PC-3 (cell line): ENCODE measurements at regions not wholly inside any gene's neighbourhood (a gene's known extent, or its start where the extent isn't known, plus 50 kb on each side); places are given as distances from the start of the nearest gene placed in this dataset.
A peak's percentile ranks its signal among the peaks of the same experiment; 100 is the strongest.

Source experiments
- ATAC-seq: fragments of 200-7000 bp; cut with Tn5 transposase; 2 replicates; pipeline ENCODE4 v1.9.1; 2020; ENCODE audit warnings: mild to moderate bottlenecking, moderate library complexity
- BruUV-seq: library from RNA; stranded (reverse); fragments of 400-500 nt; replicated peaks from 2 replicates; lab custom pipeline; 2021; lab: Mats Ljungman, UMichigan
- CTCF ChIA-PET: fragments of 300-600 bp; sonication (Branson Sonifier 250); formaldehyde crosslinking; loops from one replicate; lab custom pipeline; 2022; ENCODE audit warnings: antibody characterized with exemption; lab: Charles Lee
- POLR2A ChIA-PET: fragments of 300-600 bp; sonication (Branson Sonifier 250); formaldehyde crosslinking; loops from one replicate; lab custom pipeline; 2022; ENCODE audit warnings: antibody characterized with exemption; ENCODE audit not compliant: unreplicated experiment; lab: Charles Lee
- DNase-seq: peaks from one replicate; pipeline ENCODE4 v3.0.0-alpha.2; 2015
- H2AFZ ChIP-seq: fragments of 300-600 bp; sonication (generic); 2 replicates; pipeline ENCODE4 v1.6.0; 2016; ENCODE audit warnings: antibody characterized with exemption, low read length
- H3F3A ChIP-seq: fragments of 300-600 bp; sonication (generic); one replicate; pipeline ENCODE4 v1.6.0; 2017; ENCODE audit warnings: antibody characterized with exemption, low read length, control low read depth, mild to moderate bottlenecking; ENCODE audit not compliant: unreplicated experiment
- H3K27ac ChIP-seq: fragments of 300-600 bp; sonication (generic); 2 replicates; pipeline ENCODE4 v1.5.1; 2016; ENCODE audit warnings: mild to moderate bottlenecking, low read length
- H3K27me3 ChIP-seq: fragments of 300-600 bp; sonication (generic); 2 replicates; pipeline ENCODE4 v1.6.1; 2016; ENCODE audit warnings: low read length, mixed read lengths
- H3K36me3 ChIP-seq: fragments of 300-600 bp; sonication (generic); 2 replicates; pipeline ENCODE4 v1.6.1; 2016; ENCODE audit warnings: low read depth, mixed run types, low read length, mixed read lengths
- H3K4me1 ChIP-seq: fragments of 300-600 bp; sonication (generic); 2 replicates; pipeline ENCODE4 v1.5.1; 2016; ENCODE audit warnings: low read length; ENCODE audit not compliant: insufficient read depth
- H3K4me2 ChIP-seq: fragments of 300-600 bp; sonication (generic); 2 replicates; pipeline ENCODE4 v1.6.0; 2016; ENCODE audit warnings: low read length
- H3K4me3 ChIP-seq: fragments of 300-600 bp; sonication (generic); 2 replicates; pipeline ENCODE4 v1.5.1; 2016; ENCODE audit warnings: mild to moderate bottlenecking, low read length, mixed read lengths
- H3K79me2 ChIP-seq: fragments of 300-600 bp; sonication (generic); 2 replicates; pipeline ENCODE4 v1.6.1; 2017; ENCODE audit warnings: low read length, mixed read lengths
- H3K9ac ChIP-seq: fragments of 300-600 bp; sonication (generic); 2 replicates; pipeline ENCODE4 v1.6.0; 2016; ENCODE audit warnings: mild to moderate bottlenecking, low read length
- H3K9me2 ChIP-seq: fragments of 300-600 bp; sonication (generic); replicated peaks from 2 replicates; pipeline ENCODE4 v1.6.1; 2016; ENCODE audit warnings: mixed run types, low read length, mixed read lengths
- H3K9me3 ChIP-seq: fragments of 300-600 bp; sonication (generic); 2 replicates; pipeline ENCODE4 v1.6.1; 2016; ENCODE audit warnings: low read length, mixed read lengths
- H4K20me1 ChIP-seq: fragments of 300-600 bp; sonication (generic); 2 replicates; pipeline ENCODE4 v1.6.1; 2016; ENCODE audit warnings: low read length, mixed read lengths
- EZH2 ChIP-seq: fragments of 300-600 bp; sonication (generic); IDR thresholded peaks from one replicate; pipeline ENCODE4 v1.6.1; 2017; ENCODE audit warnings: antibody characterized with exemption, mild to moderate bottlenecking, low read length; ENCODE audit not compliant: unreplicated experiment
- EZH2phosphoT487 ChIP-seq: fragments of 300-600 bp; sonication (generic); IDR thresholded peaks from 2 replicates; pipeline ENCODE4 v1.6.1; 2018; ENCODE audit warnings: mild to moderate bottlenecking, antibody characterized with exemption, low read length, borderline replicate concordance
- intact Hi-C: fragments of 100-400 bp; cut with micrococcal nuclease; formaldehyde crosslinking; loops from 2 replicates; pipeline ENCODE4 v1.9.0; 2023
- TF ChIP-seq, protein P1 (sequence below): fragments of 300-600 bp; sonication (generic); conservative IDR thresholded peaks from 2 replicates; pipeline ENCODE4 v1.5.1; 2017; ENCODE audit warnings: antibody characterized with exemption, low read depth, mild to moderate bottlenecking, low read length

DNA sequence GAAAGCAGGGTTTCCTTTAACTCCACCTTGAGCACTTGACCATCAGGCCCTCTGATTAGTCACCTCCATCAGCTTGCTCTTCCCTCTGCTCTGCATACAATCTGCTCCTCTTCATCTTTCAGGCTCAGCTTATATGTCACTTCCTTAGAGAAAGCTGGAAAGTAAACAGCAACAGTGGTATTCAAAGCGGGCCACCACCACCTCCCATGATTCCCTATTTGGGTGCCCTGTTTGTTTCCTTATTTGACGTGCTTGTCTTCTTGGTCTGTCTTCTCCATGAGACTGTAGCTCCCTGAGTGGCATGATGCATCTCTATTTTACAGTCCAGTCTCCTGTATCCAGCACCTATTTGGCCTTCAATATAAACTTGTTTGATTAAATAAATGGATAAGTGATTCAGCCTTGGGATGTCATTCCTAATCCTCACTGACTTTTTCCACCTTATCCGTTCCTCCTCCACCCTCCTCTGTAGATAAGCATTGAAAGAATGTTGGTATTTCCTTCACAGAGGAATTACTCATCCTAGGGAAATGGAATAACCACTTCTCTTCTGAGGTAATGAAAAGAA is 102.8 kb upstream of the SGK1 start:
- intact Hi-C loops = loop anchor here (5.0 kb wide), 1 partner anchor 248 kb away; no protein-coding TSS in a partner anchor
- H3K9ac ChIP-seq = peak overlapping the region; percentile 48; the same call in 1 of the 2 replicates
- H2AFZ ChIP-seq = 0 out of 2 replicates have a peak overlapping the region, but pooled peaks have one; percentile 27
- no peaks in the 10 kb centered on the region for H3K9me2 ChIP-seq
- ATAC-seq = peak; percentile 80
- no peak overlapping the region for H3K4me3 ChIP-seq
- POLR2A ChIA-PET = interaction anchor here (0.6 kb wide), 1 partner anchor 250 kb away, joined by 4 read pairs; no protein-coding TSS in a partner anchor
- no peaks in the 10 kb centered on the region for H3K27me3 ChIP-seq
- no peaks in the 10 kb centered on the region for H3K79me2 ChIP-seq
- H3K27ac ChIP-seq = peak overlapping the region; percentile 79
- H4K20me1 ChIP-seq = no peaks in the 10 kb centered on the region
- H3K9me3 ChIP-seq = no peaks in the 10 kb centered on the region
- TF ChIP-seq EZH2 (no peak), EZH2phosphoT487 (no peak)
- TF ChIP-seq, protein P1, sequence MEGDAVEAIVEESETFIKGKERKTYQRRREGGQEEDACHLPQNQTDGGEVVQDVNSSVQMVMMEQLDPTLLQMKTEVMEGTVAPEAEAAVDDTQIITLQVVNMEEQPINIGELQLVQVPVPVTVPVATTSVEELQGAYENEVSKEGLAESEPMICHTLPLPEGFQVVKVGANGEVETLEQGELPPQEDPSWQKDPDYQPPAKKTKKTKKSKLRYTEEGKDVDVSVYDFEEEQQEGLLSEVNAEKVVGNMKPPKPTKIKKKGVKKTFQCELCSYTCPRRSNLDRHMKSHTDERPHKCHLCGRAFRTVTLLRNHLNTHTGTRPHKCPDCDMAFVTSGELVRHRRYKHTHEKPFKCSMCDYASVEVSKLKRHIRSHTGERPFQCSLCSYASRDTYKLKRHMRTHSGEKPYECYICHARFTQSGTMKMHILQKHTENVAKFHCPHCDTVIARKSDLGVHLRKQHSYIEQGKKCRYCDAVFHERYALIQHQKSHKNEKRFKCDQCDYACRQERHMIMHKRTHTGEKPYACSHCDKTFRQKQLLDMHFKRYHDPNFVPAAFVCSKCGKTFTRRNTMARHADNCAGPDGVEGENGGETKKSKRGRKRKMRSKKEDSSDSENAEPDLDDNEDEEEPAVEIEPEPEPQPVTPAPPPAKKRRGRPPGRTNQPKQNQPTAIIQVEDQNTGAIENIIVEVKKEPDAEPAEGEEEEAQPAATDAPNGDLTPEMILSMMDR = no peak
- H3K4me1 ChIP-seq = peaks cover 52% of the 10 kb centered on the region
- DNase-seq = peak; percentile 79
- peaks cover 7% of the 10 kb centered on the region for H3F3A ChIP-seq
- peak overlapping the region; percentile 69 for H3K4me2 ChIP-seq
- CTCF ChIA-PET = no interaction called here
- no peaks in the 10 kb centered on the region for H3K36me3 ChIP-seq
- BruUV-seq = no TSS peak

DNA sequence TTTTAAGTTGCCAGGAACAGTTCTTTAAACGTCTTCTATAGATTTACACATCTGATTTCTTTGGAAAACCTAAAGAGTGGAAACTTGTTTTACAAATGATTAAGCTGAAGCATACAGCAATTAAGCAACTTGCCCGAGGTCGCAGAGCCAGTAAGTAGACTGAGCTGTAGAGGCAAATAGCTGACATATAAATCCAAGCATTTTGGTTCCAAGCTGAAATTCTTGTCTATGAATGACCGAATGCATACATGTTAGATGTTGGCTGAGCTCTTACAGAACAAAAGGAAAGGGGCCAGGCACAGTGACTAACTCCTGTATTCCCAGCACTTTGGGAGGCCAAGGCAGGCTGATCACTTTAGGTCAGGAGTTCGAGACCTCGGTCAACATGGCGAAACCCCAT is 101.8 kb upstream of the SGK1 start:
- Histone ChIP-seq H3K79me2 (no peaks in the 10 kb centered on the region), H3F3A (peaks cover 7% of the 10 kb centered on the region), H3K36me3 (no peaks in the 10 kb centered on the region), H3K4me1 (peaks cover 42% of the 10 kb centered on the region), H3K4me2 (peak overlapping the region; percentile 69; the same call in 1 of the 2 replicates), H3K4me3 (no peak overlapping the region), H3K9ac (no peak overlapping the region), H3K9me3 (no peaks in the 10 kb centered on the region), H3K9me2 (no peaks in the 10 kb centered on the region), H4K20me1 (no peaks in the 10 kb centered on the region), H3K27ac (peak overlapping the region; percentile 79), H2AFZ (no peak overlapping the region), H3K27me3 (no peaks in the 10 kb centered on the region)
- POLR2A ChIA-PET = no interaction called here
- TF ChIP-seq, protein P1 = no peak
- no peak for TF ChIP-seq EZH2
- TF ChIP-seq EZH2phosphoT487 = no peak
- CTCF ChIA-PET = no interaction called here
- ATAC-seq = no peak
- DNase-seq = no peak
- BruUV-seq = no TSS peak
- intact Hi-C loops = loop anchor here (5.0 kb wide), 1 partner anchor 247 kb away; no protein-coding TSS in a partner anchor

DNA sequence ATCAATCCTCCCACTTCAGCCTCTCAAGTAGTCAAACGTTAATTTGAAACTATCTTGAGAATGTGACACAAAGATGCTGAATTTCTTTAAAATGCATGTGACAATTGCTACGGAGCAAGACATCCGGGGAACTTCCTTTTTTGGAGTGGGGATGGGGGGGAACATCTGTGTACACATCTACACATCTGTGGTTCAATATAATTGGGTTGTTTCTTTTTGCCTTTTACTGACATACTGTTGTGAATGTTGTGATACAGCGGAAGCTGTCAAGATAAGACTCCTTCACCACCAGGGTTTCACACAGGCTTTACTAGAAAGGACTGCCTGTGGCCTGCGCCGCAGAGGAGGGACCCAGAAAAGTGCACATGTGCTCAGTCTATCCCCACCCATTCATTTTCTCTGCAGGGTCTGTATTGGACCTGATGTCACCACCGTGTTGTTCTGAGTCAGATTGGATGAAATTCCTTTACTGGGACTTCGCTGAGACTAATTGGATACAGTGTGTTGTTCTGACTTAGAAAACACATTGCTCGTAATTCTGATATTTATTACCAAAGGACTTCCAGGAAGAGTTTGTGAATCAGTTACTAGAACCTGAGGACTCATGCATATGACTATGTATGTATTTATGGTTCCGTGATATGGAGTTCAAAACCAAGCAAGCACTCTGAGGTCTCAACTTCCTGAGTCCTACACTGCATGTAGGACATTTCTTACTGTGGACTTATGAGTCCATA is 98.7 kb upstream of the SGK1 start:
- Histone ChIP-seq H3K79me2 (no peaks in the 10 kb centered on the region), H3K4me3 (no peak overlapping the region), H4K20me1 (no peaks in the 10 kb centered on the region), H3K27me3 (no peaks in the 10 kb centered on the region), H3K27ac (no peak overlapping the region), H3K9me2 (no peaks in the 10 kb centered on the region), H3K9me3 (no peaks in the 10 kb centered on the region), H3K36me3 (no peaks in the 10 kb centered on the region), H3K4me2 (no peak overlapping the region), H3K4me1 (peaks cover 20% of the 10 kb centered on the region), H3F3A (peaks cover 7% of the 10 kb centered on the region), H2AFZ (no peak overlapping the region), H3K9ac (no peak overlapping the region)
- POLR2A ChIA-PET = no interaction called here
- no TSS peak for BruUV-seq
- intact Hi-C loops = no loop called here
- CTCF ChIA-PET = no interaction called here
- TF ChIP-seq, protein P1 = no peak
- TF ChIP-seq EZH2 = no peak
- no peak for TF ChIP-seq EZH2phosphoT487
- DNase-seq (no peak), ATAC-seq (no peak)
